GM12864 (cell line): ENCODE measurements at regions not wholly inside any gene's neighbourhood (a gene's known extent, or its start where the extent isn't known, plus 50 kb on each side); places are given as distances from the start of the nearest gene placed in this dataset.

Source experiments
- DNase-seq: peaks from one replicate; pipeline ENCODE4 v3.0.0-alpha.2; 2011; ENCODE audit warnings: low read depth
- H3K4me3 ChIP-seq: 2 replicates; pipeline ENCODE4 v1.5.1; 2011; ENCODE audit warnings: mild to moderate bottlenecking, low read depth, low read length, control low read depth
- CTCF ChIP-seq: IDR thresholded peaks from 2 replicates; pipeline ENCODE4 v1.5.1; 2011; ENCODE audit warnings: low read depth, mild to moderate bottlenecking, moderate library complexity, low read length, control low read depth, inconsistent platforms; ENCODE audit errors: missing control alignments

GRCh38 chr5:109942646-109943045 lies 252.9 kb downstream of the MAN2A1 start:
- no peak for TF ChIP-seq CTCF
- no peak overlapping the region for H3K4me3 ChIP-seq
- DNase-seq, result no peak

- no peak for TF ChIP-seq CTCF
- no peak overlapping the region for H3K4me3 ChIP-seq
- DNase-seq, result no peak
Observed at GRCh38 chr5:109943701-109944235, 254.0 kb downstream of the MAN2A1 start.

GRCh38 chr5:109944461-109944860 lies 254.7 kb downstream of the MAN2A1 start:
- TF ChIP-seq CTCF, result no peak
- H3K4me3 ChIP-seq, result no peak overlapping the region
- DNase-seq, result no peak

GRCh38 chr5:109945097-109945678 lies 255.5 kb downstream of the MAN2A1 start:
- TF ChIP-seq CTCF, result no peak
- DNase-seq, result no peak
- no peak overlapping the region for H3K4me3 ChIP-seq

- no peak for TF ChIP-seq CTCF
- no peak overlapping the region for H3K4me3 ChIP-seq
- DNase-seq, result no peak
Observed at GRCh38 chr5:109945723-109946480, 256.2 kb downstream of the MAN2A1 start.

- no peak overlapping the region for H3K4me3 ChIP-seq
- no peak for DNase-seq
- TF ChIP-seq CTCF, result no peak
Observed at GRCh38 chr5:109946610-109947009, 256.9 kb downstream of the MAN2A1 start.
